B cell (primary cell): ENCODE measurements at regions not wholly inside any gene's neighbourhood (a gene's known extent, or its start where the extent isn't known, plus 50 kb on each side); places are given as distances from the start of the nearest gene placed in this dataset.

ENCODE experiments used
- ATAC-seq: fragments of 200-7000 bp; cut with Tn5 transposase; one replicate; pipeline ENCODE4 v1.10.0; 2021; ENCODE audit warnings: low read depth, mild to moderate bottlenecking, moderate number of reproducible peaks, moderate library complexity
- CTCF ChIA-PET: fragments of 350-600 bp; sonication (Branson Sonifier 250); formaldehyde crosslinking; loops from one replicate; lab custom pipeline; 2021; ENCODE audit warnings: antibody characterized with exemption, inconsistent platforms; lab: Charles Lee
- POLR2A ChIA-PET: fragments of 350-600 bp; sonication (Branson Sonifier 250); formaldehyde crosslinking; loops from one replicate; lab custom pipeline; 2021; ENCODE audit warnings: antibody characterized with exemption; lab: Charles Lee
- DNase-seq: peaks from one replicate; pipeline ENCODE4 v3.0.0; 2013
- H2AFZ ChIP-seq: 2 replicates; pipeline ENCODE4 v1.6.1; 2012; ENCODE audit warnings: mild to moderate bottlenecking, low read depth, low read length; ENCODE audit not compliant: insufficient read depth, poor library complexity, severe bottlenecking
- H3K27ac ChIP-seq, 2 donors: 1 replicate in 1 of 2; 2 replicates in 1 of 2; pipeline ENCODE4 v1.5.1; 2012 to 2013; ENCODE audit warnings: low read length in 2 of 2, mild to moderate bottlenecking in 2 of 2, moderate library complexity in 1 of 2
- H3K27me3 ChIP-seq, 4 experiments: fragments of 200-600 bp in 1 of 4; sonication (generic) in 1 of 4; replicated peaks in 1 of 4; 1 replicate in 2 of 4; 2 replicates in 2 of 4; pipeline versions ENCODE4 v1.6.1 to v1.7.0; 2013 to 2016; ENCODE audit warnings: low read length in 3 of 4, mild to moderate bottlenecking in 2 of 4, mixed read lengths in 1 of 4, moderate library complexity in 1 of 4; ENCODE audit not compliant: insufficient read depth in 4 of 4, control insufficient read depth in 3 of 4; ENCODE audit errors: control extremely low read depth in 1 of 4
- H3K36me3 ChIP-seq, 2 experiments: replicated peaks in 1 of 2; 1 replicate in 1 of 2; 2 replicates in 1 of 2; pipeline versions ENCODE4 v1.6.1 to v1.7.1; 2013; ENCODE audit warnings: low read length in 1 of 2; ENCODE audit not compliant: insufficient read depth in 2 of 2, control insufficient read depth in 1 of 2; ENCODE audit errors: control extremely low read depth in 1 of 2, extremely low read depth in 1 of 2
- H3K4me1 ChIP-seq, 2 donors: fragments of 200-600 bp in 1 of 2; sonication (generic) in 1 of 2; 1 replicate in 1 of 2; 2 replicates in 1 of 2; pipeline versions ENCODE4 v1.5.1 to v1.6.1; 2013 to 2017; ENCODE audit warnings: low read length in 2 of 2; ENCODE audit not compliant: control insufficient read depth in 2 of 2, insufficient read depth in 2 of 2
- H3K4me2 ChIP-seq: replicated peaks from 2 replicates; pipeline ENCODE3; 2012; ENCODE audit warnings: mild to moderate bottlenecking, low read depth, low read length; ENCODE audit not compliant: poor library complexity, severe bottlenecking
- H3K4me3 ChIP-seq, 5 experiments: fragments of 200-600 bp in 1 of 5; sonication (generic) in 1 of 5; 1 replicate in 3 of 5; 2 replicates in 2 of 5; pipeline versions ENCODE4 v1.5.1 to v1.7.0; 2011 to 2016; ENCODE audit warnings: low read length in 4 of 5, mild to moderate bottlenecking in 4 of 5, low read depth in 2 of 5, control low read depth in 1 of 5, moderate library complexity in 1 of 5; ENCODE audit not compliant: insufficient read depth in 1 of 5; ENCODE audit errors: control extremely low read depth in 1 of 5, extremely low read depth in 1 of 5
- H3K79me2 ChIP-seq: fragments of 200-600 bp; sonication (generic); one replicate; pipeline ENCODE4 v1.6.0; 2016; ENCODE audit warnings: low read length; ENCODE audit not compliant: control insufficient read depth, insufficient read depth
- H3K9ac ChIP-seq: fragments of 200-600 bp; sonication (generic); 2 replicates; pipeline ENCODE4 v1.6.1; 2017; ENCODE audit warnings: mild to moderate bottlenecking, low read length, moderate library complexity
- H3K9me3 ChIP-seq, 3 donors: one replicate each; pipeline versions ENCODE4 v1.6.1 to v1.7.1; 2013; ENCODE audit warnings: low read length in 2 of 3; ENCODE audit not compliant: control insufficient read depth in 2 of 3, insufficient read depth in 1 of 3; ENCODE audit errors: control extremely low read depth in 1 of 3
- H4K20me1 ChIP-seq: 2 replicates; pipeline ENCODE4 v1.6.0; 2012; ENCODE audit warnings: mild to moderate bottlenecking, low read length; ENCODE audit not compliant: insufficient read depth, control insufficient read depth, poor library complexity, severe bottlenecking
- H3K27ac Mint-ChIP-seq: one replicate; pipeline ENCODE4 v1.8.0; 2021; ENCODE audit warnings: mixed read lengths
- H3K27me3 Mint-ChIP-seq: one replicate; pipeline ENCODE4 v1.8.0; 2021; ENCODE audit warnings: mixed read lengths
- H3K4me1 Mint-ChIP-seq: one replicate; pipeline ENCODE4 v1.8.0; 2021; ENCODE audit warnings: mixed read lengths
- H3K4me3 Mint-ChIP-seq: one replicate; pipeline ENCODE4 v1.8.0; 2021; ENCODE audit warnings: mixed read lengths
- H3K9me3 Mint-ChIP-seq: one replicate; pipeline ENCODE4 v1.8.0; 2022; ENCODE audit warnings: mixed read lengths; ENCODE audit not compliant: insufficient read depth
- CTCF ChIP-seq: fragments of 200-600 bp; IDR thresholded peaks from one replicate; pipeline ENCODE4 v1.8.0; 2022; ENCODE audit warnings: antibody characterized with exemption, mild to moderate bottlenecking
- EZH2 ChIP-seq: IDR thresholded peaks from 2 replicates; pipeline ENCODE4 v1.6.1; 2012; ENCODE audit warnings: borderline replicate concordance, low read depth, mild to moderate bottlenecking, moderate library complexity, low read length; ENCODE audit not compliant: insufficient read depth, poor library complexity, severe bottlenecking
- WGBS: methylation state at CpG from one replicate; pipeline ENCODE4 v1.1.5; 2013; ENCODE audit warnings: missing lambda C conversion rate; ENCODE audit not compliant: insufficient coverage; 5-methylcytosine and 5-hydroxymethylcytosine counted together
- intact Hi-C: fragments of 100-400 bp; cut with micrococcal nuclease; formaldehyde crosslinking; loops from one replicate; pipeline ENCODE4 v1.10.0; 2022

DNA sequence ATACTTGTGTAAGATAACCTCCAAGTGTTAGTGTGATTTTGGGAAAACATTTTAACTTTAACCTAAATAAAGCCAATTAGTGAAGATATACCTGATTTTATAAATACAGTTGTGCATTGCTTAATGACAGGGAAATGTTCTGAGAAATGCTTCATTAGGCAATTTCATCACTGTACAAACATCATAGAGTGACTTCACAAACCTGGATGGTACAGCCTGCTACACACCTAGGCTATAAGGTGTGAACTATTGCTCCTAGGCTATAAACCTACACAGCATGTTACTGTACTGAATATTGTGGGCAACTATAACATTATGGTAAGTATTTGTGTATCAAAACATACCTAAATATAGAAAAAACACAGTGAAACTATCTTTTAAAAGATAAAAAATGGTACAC is 166.8 kb upstream of the TARS1 start:
- ChIA-PET POLR2A (no interaction called here), CTCF (no interaction called here)
- Mint-ChIP-seq H3K4me1 (no peaks in the 10 kb centered on the region), H3K27ac (no peak overlapping the region), H3K27me3 (peaks cover 3% of the 10 kb centered on the region), H3K9me3 (no peaks in the 10 kb centered on the region), H3K4me3 (no peak overlapping the region)
- no peak overlapping the region for H3K4me3 ChIP-seq
- H3K27ac ChIP-seq: no peak overlapping the region
- intact Hi-C loops: no loop called here
- ATAC-seq (no peak), DNase-seq (no peak)
- H2AFZ ChIP-seq: no peak overlapping the region
- no peak overlapping the region for H3K9ac ChIP-seq
- H3K27me3 ChIP-seq: no peaks in the 10 kb centered on the region
- H3K4me1 ChIP-seq: no peaks in the 10 kb centered on the region
- H3K4me2 ChIP-seq: no peak overlapping the region
- no peaks in the 10 kb centered on the region for H3K36me3 ChIP-seq
- H4K20me1 ChIP-seq: no peaks in the 10 kb centered on the region
- no peaks in the 10 kb centered on the region for H3K79me2 ChIP-seq
- no peak for TF ChIP-seq EZH2
- TF ChIP-seq CTCF: no peak
- no peaks in the 10 kb centered on the region for H3K9me3 ChIP-seq

DNA sequence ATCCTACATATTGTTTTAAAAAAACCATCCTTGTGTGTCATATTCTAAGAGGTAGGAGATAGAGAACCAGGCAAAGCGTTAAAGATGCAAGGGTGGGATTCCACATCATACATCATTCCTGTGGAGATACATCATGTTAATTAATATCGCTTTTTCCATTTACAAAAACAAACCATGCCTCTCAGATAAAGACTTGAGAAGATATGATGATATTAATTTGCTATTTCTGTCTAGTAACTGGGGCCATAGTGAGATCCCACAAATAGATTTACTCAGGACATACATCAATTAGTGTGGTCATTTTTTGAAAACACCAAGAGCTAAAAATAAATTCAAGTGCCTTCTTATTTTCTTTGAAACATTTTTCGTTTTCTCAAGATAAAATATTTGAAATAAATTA is 165.4 kb upstream of the TARS1 start:
- intact Hi-C loops: no loop called here
- Histone ChIP-seq H3K27ac (no peak overlapping the region), H3K9me3 (no peaks in the 10 kb centered on the region), H3K36me3 (no peaks in the 10 kb centered on the region), H3K9ac (no peak overlapping the region), H2AFZ (no peak overlapping the region), H3K4me2 (no peak overlapping the region), H3K4me3 (no peak overlapping the region), H3K79me2 (no peaks in the 10 kb centered on the region), H3K27me3 (no peaks in the 10 kb centered on the region), H3K4me1 (no peaks in the 10 kb centered on the region), H4K20me1 (no peaks in the 10 kb centered on the region)
- no peak for ATAC-seq
- H3K4me3 Mint-ChIP-seq: no peak overlapping the region
- DNase-seq: no peak
- no peak overlapping the region for H3K27ac Mint-ChIP-seq
- no CpG with 5 or more reads among the region's 3 CpGs for WGBS
- ChIA-PET POLR2A (no interaction called here), CTCF (no interaction called here)
- no peaks in the 10 kb centered on the region for H3K27me3 Mint-ChIP-seq
- no peaks in the 10 kb centered on the region for H3K9me3 Mint-ChIP-seq
- no peaks in the 10 kb centered on the region for H3K4me1 Mint-ChIP-seq
- TF ChIP-seq CTCF: no peak
